ENCODE measurements at regions not wholly inside any gene's neighbourhood (a gene's known extent, or its start where the extent isn't known, plus 50 kb on each side); places are given as distances from the start of the nearest gene placed in this dataset.
"Not testable (repeated sequence)": the region's sequence is repeated elsewhere in the genome, so short reads cannot be mapped to it uniquely, and the experiment has no call there.

- DNase-seq, result no peak
Measured at GRCh38 chr1:70490153-70490552, 79.1 kb downstream of the CTH start.

- no peak for DNase-seq
Measured at GRCh38 chr1:70495370-70495769, 84.3 kb downstream of the CTH start.

GRCh38 chr1:70496181-70496580 is 85.1 kb downstream of the CTH start:
- DNase-seq, result no peak

GRCh38 chr1:70497152-70497551 is 86.1 kb downstream of the CTH start:
- no peak for DNase-seq

- no peak for DNase-seq
Measured at GRCh38 chr1:70498666-70499065, 87.6 kb downstream of the CTH start.

- no peak for DNase-seq
Measured at GRCh38 chr1:70499695-70500094, 88.6 kb downstream of the CTH start.

- no peak for DNase-seq
Measured at GRCh38 chr1:70503358-70503757, 92.3 kb downstream of the CTH start.

GRCh38 chr1:70504176-70504820 is 93.2 kb downstream of the CTH start:
- DNase-seq, result no peak

GRCh38 chr1:70504821-70505193 is 93.7 kb downstream of the CTH start:
- DNase-seq, result no peak

GRCh38 chr1:70507991-70508390 is 96.9 kb downstream of the CTH start:
- not testable (repeated sequence) for DNase-seq

- DNase-seq, result no peak
Measured at GRCh38 chr1:70509996-70510876, 99.2 kb downstream of the CTH start.

- no peak for DNase-seq
Measured at GRCh38 chr1:70517444-70517843, 106.4 kb downstream of the CTH start.

GRCh38 chr1:70518106-70518505 is 107.0 kb downstream of the CTH start:
- no peak for DNase-seq

GRCh38 chr1:70528590-70529333 is 117.7 kb downstream of the CTH start:
- DNase-seq, result no peak

- no peak for DNase-seq
Measured at GRCh38 chr1:70536708-70537366, 125.8 kb downstream of the CTH start.

- no peak for DNase-seq
Measured at GRCh38 chr1:70537788-70538187, 126.7 kb downstream of the CTH start.

GRCh38 chr1:70542030-70542429 is 131.0 kb downstream of the CTH start:
- no peak for DNase-seq

- no peak for DNase-seq
Measured at GRCh38 chr1:70542856-70543255, 131.8 kb downstream of the CTH start.

GRCh38 chr1:70546726-70547125 is 135.7 kb downstream of the CTH start:
- DNase-seq, result no peak

GRCh38 chr1:70552662-70553566 is 141.8 kb downstream of the CTH start:
- DNase-seq, result no peak

GRCh38 chr1:70553567-70553956 is 142.5 kb downstream of the CTH start:
- DNase-seq, result no peak

GRCh38 chr1:70554341-70554740 is 143.3 kb downstream of the CTH start:
- DNase-seq, result no peak

Data from GOT3 (cell line).